Prostate gland (tissue), 2 donors: ENCODE measurements at regions not wholly inside any gene's neighbourhood (a gene's known extent, or its start where the extent isn't known, plus 50 kb on each side); places are given as distances from the start of the nearest gene placed in this dataset.

Experiments used
- DNase-seq: peaks from one replicate; pipeline ENCODE4 v3.0.0-alpha.2; 2019; ENCODE audit warnings: low spot score
- H3K27ac ChIP-seq, 2 donors: fragments of 200-600 bp; sonication (generic); 2 replicates each; pipeline ENCODE4 v1.5.1; 2017 to 2019
- H3K27me3 ChIP-seq: fragments of 200-600 bp; sonication (generic); replicated peaks from 2 replicates; pipeline ENCODE4 v1.5.1; 2019; ENCODE audit not compliant: insufficient read depth
- H3K36me3 ChIP-seq, 2 donors: fragments of 200-600 bp; sonication (generic); 1 replicate in 1 of 2; 2 replicates in 1 of 2; pipeline versions ENCODE4 v1.5.1 to v1.8.1; 2017 to 2019
- H3K4me1 ChIP-seq: fragments of 200-600 bp; sonication (generic); replicated peaks from 2 replicates; pipeline ENCODE4 v1.5.1; 2019
- H3K4me3 ChIP-seq, 2 donors: fragments of 200-600 bp; sonication (generic); 2 replicates each; pipeline ENCODE4 v1.5.1; 2017 to 2019
- H3K9me3 ChIP-seq: fragments of 200-600 bp; sonication (generic); 2 replicates; pipeline ENCODE4 v1.5.1; 2017
- CTCF ChIP-seq, 4 experiments: fragments of 200-600 bp in 2 of 4; fragments of 450-650 bp in 2 of 4; sonication (generic) in 2 of 4; IDR thresholded peaks; 1 replicate in 3 of 4; 2 replicates in 1 of 4; pipeline ENCODE4 v1.5.1; 2016 to 2019; ENCODE audit warnings: antibody characterized with exemption in 4 of 4, mild to moderate bottlenecking in 2 of 4, moderate library complexity in 2 of 4
- POLR2A ChIP-seq: fragments of 450-650 bp; IDR thresholded peaks from one replicate; pipeline ENCODE4 v1.6.1; 2016; ENCODE audit warnings: antibody characterized with exemption, mild to moderate bottlenecking
- POLR2AphosphoS5 ChIP-seq: sonication (generic); formaldehyde crosslinking; IDR thresholded peaks from one replicate; pipeline ENCODE4 v1.6.1; 2017; ENCODE audit warnings: antibody characterized with exemption
- WGBS: methylation state at CpG from one replicate; pipeline ENCODE4 v1.1.5; 2018; 5-methylcytosine and 5-hydroxymethylcytosine counted together
- intact Hi-C: fragments of 100-400 bp; cut with DNase I; formaldehyde crosslinking; loops from one replicate; pipeline ENCODE4 v1.14.2; 2022

- H3K27me3 ChIP-seq: no peaks in the 10 kb centered on the region
- no peaks in the 10 kb centered on the region for H3K36me3 ChIP-seq
- TF ChIP-seq POLR2A (no peak), POLR2AphosphoS5 (peak; percentile 83)
- H3K4me1 ChIP-seq: no peaks in the 10 kb centered on the region
- H3K27ac ChIP-seq: peak overlapping the region; percentile 53 to 66
- DNase-seq: peak; percentile 51
- no peak overlapping the region for H3K4me3 ChIP-seq
- H3K9me3 ChIP-seq: no peaks in the 10 kb centered on the region
- intact Hi-C loops: no loop called here
- WGBS: 51% methylated on average over 6 of the region's 6 CpGs
Measured at GRCh38 chr10:78278058-78278404, 244.4 kb downstream of the RPS24 start.

GRCh38 chr10:78279756-78280155 is 246.1 kb downstream of the RPS24 start:
- WGBS: 83% methylated on average over 7 of the region's 7 CpGs

GRCh38 chr10:78280604-78281003 is 246.9 kb downstream of the RPS24 start:
- no peaks in the 10 kb centered on the region for H3K4me1 ChIP-seq
- H3K9me3 ChIP-seq: no peaks in the 10 kb centered on the region
- DNase-seq: no peak
- H3K4me3 ChIP-seq: no peak overlapping the region
- no peaks in the 10 kb centered on the region for H3K27me3 ChIP-seq
- TF ChIP-seq CTCF (IDR thresholded peaks at IDR 0.05) (no peak), POLR2AphosphoS5 (no peak), POLR2A (no peak)
- whole genome bisulfite sequencing: 94% methylated on average over 6 of the region's 6 CpGs
- intact Hi-C loops: no loop called here
- H3K27ac ChIP-seq: no peak overlapping the region
- H3K36me3 ChIP-seq: no peaks in the 10 kb centered on the region

More at GRCh38 chr10:78279756-78280155, 246.1 kb downstream of the RPS24 start:
- no peaks in the 10 kb centered on the region for H3K27me3 ChIP-seq
- H3K36me3 ChIP-seq: no peaks in the 10 kb centered on the region
- TF ChIP-seq POLR2AphosphoS5: no peak
- TF ChIP-seq POLR2A: no peak
- no peak for TF ChIP-seq CTCF (IDR thresholded peaks at IDR 0.05)
- H3K27ac ChIP-seq: no peak overlapping the region
- DNase-seq: no peak
- H3K4me3 ChIP-seq: no peak overlapping the region
- intact Hi-C loops: no loop called here
- no peaks in the 10 kb centered on the region for H3K4me1 ChIP-seq
- H3K9me3 ChIP-seq: no peaks in the 10 kb centered on the region

- Histone ChIP-seq H3K4me1 (no peaks in the 10 kb centered on the region), H3K27ac (no peak overlapping the region), H3K36me3 (no peaks in the 10 kb centered on the region), H3K27me3 (no peaks in the 10 kb centered on the region), H3K9me3 (no peaks in the 10 kb centered on the region), H3K4me3 (no peak overlapping the region)
- 94% methylated on average over 4 of the region's 4 CpGs for WGBS
- DNase-seq: no peak
- TF ChIP-seq POLR2AphosphoS5 (no peak), CTCF (IDR thresholded peaks at IDR 0.05) (no peak), POLR2A (no peak)
- intact Hi-C loops: no loop called here
Measured at GRCh38 chr10:78281627-78282026, 248.0 kb downstream of the RPS24 start.

GRCh38 chr10:78283069-78283682 is 249.5 kb downstream of the RPS24 start:
- Histone ChIP-seq H3K9me3 (no peaks in the 10 kb centered on the region), H3K27ac (no peak overlapping the region), H3K4me3 (no peak overlapping the region), H3K27me3 (no peaks in the 10 kb centered on the region), H3K36me3 (no peaks in the 10 kb centered on the region), H3K4me1 (no peaks in the 10 kb centered on the region)
- intact Hi-C loops: no loop called here
- TF ChIP-seq POLR2AphosphoS5: no peak
- no peak for TF ChIP-seq CTCF (IDR thresholded peaks at IDR 0.05)
- no peak for TF ChIP-seq POLR2A
- DNase-seq: no peak
- WGBS: 84% methylated on average over 3 of the region's 3 CpGs
